Activated T-helper 1 cell treated with anti-CD3 and anti-CD28 coated beads, Interleukin-12 subunit alpha, Interleukin-12 subunit beta, Interleukin-2, Interleukin-4 antibody, amounts not matched to agents 30 ng/mL and 10 ng/mL and 1 ng/mL, durations not matched to agents 14 hours and 24 hours and 36 hours (primary cell): ENCODE measurements at regions not wholly inside any gene's neighbourhood (a gene's known extent, or its start where the extent isn't known, plus 50 kb on each side); places are given as distances from the start of the nearest gene placed in this dataset.
"Not testable (repeated sequence)": the region's sequence is repeated elsewhere in the genome, so short reads cannot be mapped to it uniquely, and the experiment has no call there.

Experiments
- DNase-seq: peaks from one replicate; pipeline ENCODE4 v3.0.0; 2021; ENCODE audit warnings: low spot score
- H3K27ac Mint-ChIP-seq: one replicate; pipeline ENCODE4 v1.8.0; 2021; ENCODE audit warnings: mild to moderate bottlenecking, mixed read lengths
- H3K27me3 Mint-ChIP-seq: one replicate; pipeline ENCODE4 v1.8.0; 2022; ENCODE audit warnings: mild to moderate bottlenecking, moderate library complexity, mixed read lengths; ENCODE audit not compliant: insufficient read depth
- H3K36me3 Mint-ChIP-seq: one replicate; pipeline ENCODE4 v1.8.0; 2021; ENCODE audit warnings: low read depth, mixed read lengths
- H3K4me1 Mint-ChIP-seq: one replicate; pipeline ENCODE4 v1.8.0; 2021; ENCODE audit warnings: low read depth, mixed read lengths
- H3K4me3 Mint-ChIP-seq: one replicate; pipeline ENCODE4 v1.8.0; 2021; ENCODE audit warnings: mild to moderate bottlenecking, moderate library complexity, mixed read lengths
- H3K9me3 Mint-ChIP-seq: one replicate; pipeline ENCODE4 v1.8.0; 2021; ENCODE audit warnings: mixed read lengths
- intact Hi-C: fragments of 100-400 bp; cut with micrococcal nuclease; formaldehyde crosslinking; loops from one replicate; pipeline ENCODE4 v1.15.1; 2024

- Mint-ChIP-seq H3K9me3 (no peaks in the 10 kb centered on the region), H3K4me3 (no peak overlapping the region), H3K27me3 (peaks cover 6% of the 10 kb centered on the region), H3K36me3 (no peaks in the 10 kb centered on the region), H3K4me1 (no peaks in the 10 kb centered on the region), H3K27ac (no peak overlapping the region)
- DNase-seq: no peak
- intact Hi-C loops: no loop called here
Measured at GRCh38 chr6:72457738-72458137, 164.1 kb upstream of the KCNQ5 start.

- Mint-ChIP-seq H3K4me3 (no peak overlapping the region), H3K27me3 (peaks cover 6% of the 10 kb centered on the region), H3K4me1 (no peaks in the 10 kb centered on the region), H3K27ac (no peak overlapping the region), H3K9me3 (no peaks in the 10 kb centered on the region), H3K36me3 (no peaks in the 10 kb centered on the region)
- DNase-seq: no peak
- intact Hi-C loops: no loop called here
Measured at GRCh38 chr6:72458521-72458920, 163.3 kb upstream of the KCNQ5 start.

DNA sequence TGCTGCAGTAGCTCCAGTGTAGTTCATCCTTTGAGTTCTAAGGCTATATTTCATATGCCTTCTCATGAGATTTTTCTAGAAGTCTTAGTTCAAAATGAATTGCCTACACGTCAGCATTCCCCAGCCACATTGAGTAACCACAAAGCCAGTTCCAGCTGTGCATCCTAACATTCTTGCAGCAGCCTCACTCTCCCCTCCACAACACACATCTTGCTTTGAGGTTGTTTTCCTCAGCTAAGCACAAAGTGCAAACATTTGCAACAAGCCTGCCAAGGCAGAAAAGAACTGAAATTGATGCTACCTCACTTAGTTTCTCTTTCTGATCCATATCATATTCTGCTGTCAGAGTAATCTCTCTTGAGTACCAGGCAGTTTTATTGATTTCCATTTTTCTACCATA is 160.7 kb upstream of the KCNQ5 start:
- H3K4me1 Mint-ChIP-seq: no peaks in the 10 kb centered on the region
- no peak overlapping the region for H3K27ac Mint-ChIP-seq
- intact Hi-C loops: no loop called here
- H3K4me3 Mint-ChIP-seq: no peak overlapping the region
- no peak for DNase-seq
- H3K27me3 Mint-ChIP-seq: peaks cover 6% of the 10 kb centered on the region
- no peaks in the 10 kb centered on the region for H3K9me3 Mint-ChIP-seq
- no peaks in the 10 kb centered on the region for H3K36me3 Mint-ChIP-seq

GRCh38 chr6:72464246-72464645 is 157.6 kb upstream of the KCNQ5 start:
- DNase-seq: no peak
- intact Hi-C loops: no loop called here

DNA sequence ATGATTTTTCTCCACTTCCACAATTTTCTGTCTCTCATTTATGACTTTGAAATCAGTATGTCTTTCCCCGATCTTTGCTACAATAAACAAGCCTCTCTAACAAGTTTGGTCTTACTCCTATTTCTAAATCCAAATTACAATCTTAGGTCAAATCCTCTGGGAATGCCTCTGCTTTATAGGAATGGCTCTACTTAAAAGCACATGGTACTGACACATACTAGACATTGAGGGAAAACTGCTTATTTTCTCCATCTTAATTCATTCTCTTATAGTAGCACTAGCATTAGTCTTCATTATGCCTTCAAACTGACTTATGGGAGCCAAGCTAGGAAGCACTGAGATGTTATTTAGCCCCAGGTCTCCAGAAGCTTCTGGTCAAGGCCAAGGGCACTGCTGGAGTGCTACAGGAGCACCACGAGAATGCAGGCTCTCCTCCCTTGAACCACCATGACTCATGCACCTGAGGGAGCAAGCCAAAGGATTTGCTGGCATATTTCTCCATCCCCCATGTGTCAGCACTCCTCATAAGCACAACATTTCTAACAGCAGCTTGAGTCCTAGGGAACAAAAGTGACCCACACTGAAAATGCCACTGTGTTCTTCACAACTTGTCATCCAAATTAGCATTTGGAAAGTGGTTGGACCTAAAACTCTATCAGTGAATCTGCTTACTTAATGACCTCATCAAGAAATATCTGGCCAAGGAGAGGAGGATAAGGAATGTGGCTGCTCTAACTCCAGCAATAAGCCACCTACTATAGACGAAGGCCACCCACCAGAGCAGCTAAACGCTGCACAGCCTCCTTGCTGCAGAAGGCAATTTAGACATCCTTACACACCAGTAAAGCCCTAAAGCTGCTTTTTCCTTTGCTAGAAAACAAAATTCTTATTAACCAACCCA is 156.8 kb upstream of the KCNQ5 start:
- H3K27ac Mint-ChIP-seq: no peak overlapping the region
- DNase-seq: no peak
- peaks cover 6% of the 10 kb centered on the region for H3K27me3 Mint-ChIP-seq
- H3K4me3 Mint-ChIP-seq: no peak overlapping the region
- H3K36me3 Mint-ChIP-seq: no peaks in the 10 kb centered on the region
- H3K9me3 Mint-ChIP-seq: no peaks in the 10 kb centered on the region
- intact Hi-C loops: no loop called here
- H3K4me1 Mint-ChIP-seq: no peaks in the 10 kb centered on the region

More at GRCh38 chr6:72464246-72464645, 157.6 kb upstream of the KCNQ5 start:
- H3K36me3 Mint-ChIP-seq: no peaks in the 10 kb centered on the region
- H3K4me3 Mint-ChIP-seq: no peak overlapping the region
- H3K4me1 Mint-ChIP-seq: no peaks in the 10 kb centered on the region
- H3K9me3 Mint-ChIP-seq: no peaks in the 10 kb centered on the region
- H3K27ac Mint-ChIP-seq: no peak overlapping the region
- peaks cover 6% of the 10 kb centered on the region for H3K27me3 Mint-ChIP-seq

GRCh38 chr6:72466471-72466870 is 155.4 kb upstream of the KCNQ5 start:
- intact Hi-C loops: no loop called here
- H3K36me3 Mint-ChIP-seq: no peaks in the 10 kb centered on the region
- no peak overlapping the region for H3K4me3 Mint-ChIP-seq
- DNase-seq: no peak
- no peak overlapping the region for H3K27ac Mint-ChIP-seq
- peaks cover 5% of the 10 kb centered on the region for H3K27me3 Mint-ChIP-seq
- no peaks in the 10 kb centered on the region for H3K9me3 Mint-ChIP-seq
- no peaks in the 10 kb centered on the region for H3K4me1 Mint-ChIP-seq

GRCh38 chr6:72466971-72467566 is 154.8 kb upstream of the KCNQ5 start:
- no peak overlapping the region for H3K4me3 Mint-ChIP-seq
- no peak for DNase-seq
- no peak overlapping the region for H3K27ac Mint-ChIP-seq
- intact Hi-C loops: no loop called here
- H3K27me3 Mint-ChIP-seq: peaks cover 2% of the 10 kb centered on the region
- no peaks in the 10 kb centered on the region for H3K9me3 Mint-ChIP-seq
- no peaks in the 10 kb centered on the region for H3K36me3 Mint-ChIP-seq
- no peaks in the 10 kb centered on the region for H3K4me1 Mint-ChIP-seq

- H3K9me3 Mint-ChIP-seq, intact Hi-C loops, H3K36me3 Mint-ChIP-seq, H3K27ac Mint-ChIP-seq, H3K27me3 Mint-ChIP-seq, H3K4me3 Mint-ChIP-seq, DNase-seq, H3K4me1 Mint-ChIP-seq: not testable (repeated sequence)
Measured at GRCh38 chr6:72469406-72469983, 152.4 kb upstream of the KCNQ5 start.

GRCh38 chr6:72476051-72476450 is 145.8 kb upstream of the KCNQ5 start:
- H3K27ac Mint-ChIP-seq: no peak overlapping the region
- H3K9me3 Mint-ChIP-seq: no peaks in the 10 kb centered on the region
- no peak for DNase-seq
- no peaks in the 10 kb centered on the region for H3K27me3 Mint-ChIP-seq
- H3K4me1 Mint-ChIP-seq: no peaks in the 10 kb centered on the region
- H3K36me3 Mint-ChIP-seq: no peaks in the 10 kb centered on the region
- no peak overlapping the region for H3K4me3 Mint-ChIP-seq
- intact Hi-C loops: no loop called here

DNA sequence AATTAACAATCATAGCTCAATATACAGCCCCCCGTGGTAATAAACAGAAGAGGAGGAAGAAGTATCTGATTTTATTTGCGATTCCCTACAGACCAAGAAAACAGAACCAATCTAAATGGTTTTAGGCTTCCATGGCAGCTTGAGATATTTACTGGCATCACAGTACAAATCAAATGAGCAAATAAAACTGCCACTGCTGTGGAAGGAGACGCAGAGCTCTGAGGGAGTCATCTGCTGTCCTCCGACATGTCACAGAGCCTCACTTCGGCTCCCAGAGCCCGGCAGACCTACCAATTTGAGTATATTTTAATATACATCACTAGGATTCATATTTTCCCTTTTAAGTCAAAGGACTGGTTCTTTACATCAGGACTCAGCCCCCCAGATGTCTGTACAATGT is 145.2 kb upstream of the KCNQ5 start:
- no peaks in the 10 kb centered on the region for H3K27me3 Mint-ChIP-seq
- no peaks in the 10 kb centered on the region for H3K4me1 Mint-ChIP-seq
- H3K36me3 Mint-ChIP-seq: no peaks in the 10 kb centered on the region
- no peaks in the 10 kb centered on the region for H3K9me3 Mint-ChIP-seq
- intact Hi-C loops: no loop called here
- H3K4me3 Mint-ChIP-seq: no peak overlapping the region
- H3K27ac Mint-ChIP-seq: no peak overlapping the region
- DNase-seq: no peak

DNA sequence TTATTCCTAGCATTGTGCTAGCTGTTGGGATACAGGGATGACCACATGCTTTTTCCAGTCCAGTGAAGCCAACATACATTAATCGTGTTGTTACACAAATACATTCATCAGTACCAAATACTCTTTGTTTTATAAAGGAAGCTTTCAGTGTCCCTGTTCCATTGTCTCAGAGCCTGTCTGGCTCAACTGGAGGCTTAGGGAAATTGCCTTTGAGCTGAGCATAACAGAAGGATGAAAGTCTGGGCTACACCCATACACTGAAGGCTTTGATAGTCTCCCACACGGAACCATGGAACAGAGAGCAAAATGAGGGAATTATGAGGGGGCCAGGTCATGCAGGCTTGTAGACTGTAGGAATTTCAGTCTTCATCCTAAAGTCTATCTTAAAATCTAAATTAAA is 126.4 kb upstream of the KCNQ5 start:
- Mint-ChIP-seq H3K4me1 (no peaks in the 10 kb centered on the region), H3K4me3 (no peak overlapping the region), H3K27me3 (no peaks in the 10 kb centered on the region), H3K9me3 (no peaks in the 10 kb centered on the region), H3K36me3 (no peaks in the 10 kb centered on the region), H3K27ac (no peak overlapping the region)
- no peak for DNase-seq
- intact Hi-C loops: no loop called here

- no peaks in the 10 kb centered on the region for H3K9me3 Mint-ChIP-seq
- intact Hi-C loops: no loop called here
Measured at GRCh38 chr6:72497186-72497585, 124.7 kb upstream of the KCNQ5 start.

DNA sequence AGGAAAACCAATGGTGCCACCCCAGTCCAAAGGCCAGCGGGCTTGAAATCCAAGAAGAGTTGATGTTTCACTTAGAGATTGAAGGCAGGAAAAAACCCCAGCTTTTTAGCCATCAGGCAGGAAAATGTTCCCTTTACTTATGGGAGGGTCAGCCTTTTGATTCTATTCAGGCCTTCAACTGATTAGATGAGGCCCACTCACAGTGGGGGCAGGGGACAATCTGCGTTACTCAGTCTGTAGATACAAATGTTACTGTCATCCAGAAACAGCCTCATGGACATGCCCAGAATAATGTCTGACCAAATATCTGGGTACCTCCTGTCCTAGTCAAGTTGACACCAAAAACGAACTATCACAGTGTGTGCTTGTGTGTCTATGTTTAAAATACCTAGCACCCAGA is 121.2 kb upstream of the KCNQ5 start:
- no peak overlapping the region for H3K27ac Mint-ChIP-seq

More at GRCh38 chr6:72497186-72497585, 124.7 kb upstream of the KCNQ5 start:
- Mint-ChIP-seq H3K4me3 (no peak overlapping the region), H3K36me3 (no peaks in the 10 kb centered on the region), H3K27me3 (no peaks in the 10 kb centered on the region), H3K27ac (no peak overlapping the region), H3K4me1 (no peaks in the 10 kb centered on the region)
- DNase-seq: no peak

More for the DNA sequence above, 121.2 kb upstream of the KCNQ5 start:
- Mint-ChIP-seq H3K4me1 (no peaks in the 10 kb centered on the region), H3K36me3 (no peaks in the 10 kb centered on the region), H3K9me3 (no peaks in the 10 kb centered on the region), H3K4me3 (no peak overlapping the region), H3K27me3 (peaks cover 5% of the 10 kb centered on the region)
- intact Hi-C loops: no loop called here
- no peak for DNase-seq
